IMR-90 (cell line): ENCODE measurements at regions not wholly inside any gene's neighbourhood (a gene's known extent, or its start where the extent isn't known, plus 50 kb on each side); places are given as distances from the start of the nearest gene placed in this dataset.

Experiments
- ATAC-seq: fragments of 200-7000 bp; cut with Tn5 transposase; 2 replicates; pipeline ENCODE4 v1.9.1; 2020; ENCODE audit warnings: low read depth, mild to moderate bottlenecking, moderate library complexity
- BruUV-seq: library from RNA; stranded (reverse); fragments of 400-500 nt; replicated peaks from 2 replicates; lab custom pipeline; 2021; lab: Mats Ljungman, UMichigan
- CTCF ChIA-PET: fragments of 300-600 bp; formaldehyde crosslinking; extraction: SDS; loops from one replicate; lab custom pipeline; 2021; ENCODE audit warnings: antibody characterized with exemption; lab: Yijun Ruan, JAX
- POLR2A ChIA-PET: fragments of 300-600 bp; sonication (Branson Sonifier 250); formaldehyde crosslinking; loops from one replicate; lab custom pipeline; 2022; ENCODE audit warnings: antibody characterized with exemption; ENCODE audit not compliant: unreplicated experiment; lab: Charles Lee
- DNase-seq: peaks from one replicate; pipeline ENCODE4 v3.0.0; 2013
- H2AFZ ChIP-seq: replicated peaks from 2 replicates; pipeline ENCODE3; 2013; ENCODE audit warnings: low read length, mild to moderate bottlenecking; ENCODE audit not compliant: poor library complexity
- H2AK5ac ChIP-seq: 2 replicates; pipeline ENCODE4 v1.6.1; 2013; ENCODE audit warnings: low read depth, low read length, inconsistent platforms
- H2AK9ac ChIP-seq: replicated peaks from 2 replicates; pipeline ENCODE3; 2013; ENCODE audit warnings: mild to moderate bottlenecking, low read depth, low read length, moderate library complexity; ENCODE audit not compliant: poor library complexity
- H2BK120ac ChIP-seq: 2 replicates; pipeline ENCODE4 v1.6.1; 2013; ENCODE audit warnings: low read depth, low read length, inconsistent platforms
- H2BK15ac ChIP-seq: 3 replicates; pipeline ENCODE4 v1.6.1; 2013; ENCODE audit warnings: low read depth, low read length, inconsistent platforms
- H2BK20ac ChIP-seq: 2 replicates; pipeline ENCODE4 v1.6.1; 2013; ENCODE audit warnings: low read depth, mild to moderate bottlenecking, inconsistent platforms, low read length, moderate library complexity
- H2BK5ac ChIP-seq: 2 replicates; pipeline ENCODE4 v1.6.1; 2013; ENCODE audit warnings: mild to moderate bottlenecking, low read depth, low read length, inconsistent platforms; ENCODE audit not compliant: poor library complexity, severe bottlenecking
- H3K14ac ChIP-seq: replicated peaks from 2 replicates; pipeline ENCODE4 v1.6.1; 2013; ENCODE audit warnings: low read depth, low read length, inconsistent platforms
- H3K18ac ChIP-seq: 2 replicates; pipeline ENCODE4 v1.6.1; 2013; ENCODE audit warnings: low read depth, low read length, control low read depth
- H3K23ac ChIP-seq: 2 replicates; pipeline ENCODE4 v1.6.1; 2013; ENCODE audit warnings: low read depth, low read length, inconsistent platforms
- H3K27ac ChIP-seq: 2 replicates; pipeline ENCODE4 v1.5.1; 2013; ENCODE audit warnings: mild to moderate bottlenecking, control low read depth, low read length; ENCODE audit not compliant: insufficient read depth
- H3K27me3 ChIP-seq: 2 replicates; pipeline ENCODE4 v1.6.1; 2013; ENCODE audit warnings: low read length; ENCODE audit not compliant: control insufficient read depth, insufficient read depth
- H3K36me3 ChIP-seq: 2 replicates; pipeline ENCODE4 v1.6.1; 2013; ENCODE audit warnings: low read length, mixed read lengths; ENCODE audit not compliant: control insufficient read depth, insufficient read depth
- H3K4ac ChIP-seq: 2 replicates; pipeline ENCODE4 v1.6.1; 2013; ENCODE audit warnings: low read depth, low read length, inconsistent platforms
- H3K4me1 ChIP-seq: 2 replicates; pipeline ENCODE4 v1.6.1; 2013; ENCODE audit warnings: low read length, mixed read lengths; ENCODE audit not compliant: control insufficient read depth, insufficient read depth
- H3K4me2 ChIP-seq: 2 replicates; pipeline ENCODE4 v1.6.1; 2013; ENCODE audit warnings: low read depth, mild to moderate bottlenecking, control low read depth, low read length, moderate library complexity
- H3K4me3 ChIP-seq: 2 replicates; pipeline ENCODE4 v1.5.1; 2013; ENCODE audit warnings: low read depth, mild to moderate bottlenecking, control low read depth, low read length, moderate library complexity; ENCODE audit not compliant: insufficient read depth
- H3K56ac ChIP-seq: 2 replicates; pipeline ENCODE4 v1.6.1; 2013; ENCODE audit warnings: low read length, inconsistent platforms; ENCODE audit not compliant: insufficient read depth; ENCODE audit errors: extremely low read depth
- H3K79me1 ChIP-seq, 2 experiments: 2 replicates each; pipeline ENCODE4 v1.6.1; 2013; ENCODE audit warnings: low read length in 2 of 2, inconsistent platforms in 1 of 2, low read depth in 1 of 2
- H3K9ac ChIP-seq: 2 replicates; pipeline ENCODE4 v1.6.1; 2013; ENCODE audit warnings: low read depth, low read length, control low read depth
- H3K9me1 ChIP-seq: 2 replicates; pipeline ENCODE4 v1.6.1; 2013; ENCODE audit warnings: low read length, inconsistent platforms; ENCODE audit not compliant: insufficient read depth
- H3K9me3 ChIP-seq: 2 replicates; pipeline ENCODE4 v1.6.1; 2013; ENCODE audit warnings: low read length; ENCODE audit not compliant: control insufficient read depth, insufficient read depth
- H4K20me1 ChIP-seq: 2 replicates; pipeline ENCODE4 v1.6.1; 2013; ENCODE audit warnings: low read length, inconsistent platforms; ENCODE audit not compliant: insufficient read depth
- H4K5ac ChIP-seq: 2 replicates; pipeline ENCODE4 v1.6.1; 2013; ENCODE audit warnings: mild to moderate bottlenecking, low read depth, low read length, control low read depth
- H4K8ac ChIP-seq, 2 experiments: 2 replicates each; pipeline ENCODE4 v1.6.1; 2013; ENCODE audit warnings: low read depth in 2 of 2, low read length in 2 of 2, control low read depth in 1 of 2, inconsistent platforms in 1 of 2
- H4K91ac ChIP-seq: 2 replicates; pipeline ENCODE4 v1.6.1; 2013; ENCODE audit warnings: low read depth, low read length, inconsistent platforms; ENCODE audit not compliant: insufficient read depth
- BHLHE40 ChIP-seq: fragments of 150-350 bp; IDR thresholded peaks from 2 replicates; pipeline ENCODE4 v1.6.1; 2016; ENCODE audit warnings: mild to moderate bottlenecking, low read depth, low read length
- CEBPB ChIP-seq: IDR thresholded peaks from 2 replicates; pipeline ENCODE4 v1.6.1; 2012; ENCODE audit warnings: low read depth, low read length, improper control_type of control experiment
- CHD1 ChIP-seq: IDR thresholded peaks from 2 replicates; pipeline ENCODE4 v1.6.1; 2012; ENCODE audit warnings: low read depth, low read length, improper control_type of control experiment
- CTCF ChIP-seq: conservative IDR thresholded peaks from 2 replicates; pipeline ENCODE4 v1.5.1; 2012; ENCODE audit warnings: mild to moderate bottlenecking, low read depth, low read length, improper control_type of control experiment
- FOS ChIP-seq: fragments of 150-350 bp; IDR thresholded peaks from 2 replicates; pipeline ENCODE4 v1.6.1; 2016; ENCODE audit warnings: low read depth, low read length
- MAFK ChIP-seq: IDR thresholded peaks from 2 replicates; pipeline ENCODE4 v1.6.1; 2012; ENCODE audit warnings: low read depth, low read length, improper control_type of control experiment
- MAZ ChIP-seq: IDR thresholded peaks from 2 replicates; pipeline ENCODE4 v1.6.1; 2012; ENCODE audit warnings: low read depth, mild to moderate bottlenecking, low read length, improper control_type of control experiment, moderate library complexity, borderline replicate concordance
- MXI1 ChIP-seq: IDR thresholded peaks from 2 replicates; pipeline ENCODE4 v1.6.1; 2012; ENCODE audit warnings: low read depth, mild to moderate bottlenecking, low read length, moderate library complexity, borderline replicate concordance
- NFE2L2 ChIP-seq: fragments of 150-350 bp; IDR thresholded peaks from 2 replicates; pipeline ENCODE4 v1.6.1; 2016; ENCODE audit warnings: low read depth, mild to moderate bottlenecking, low read length
- POLR2A ChIP-seq: IDR thresholded peaks from 2 replicates; pipeline ENCODE4 v1.6.1; 2012; ENCODE audit warnings: mild to moderate bottlenecking, low read depth, low read length
- RAD21 ChIP-seq: IDR thresholded peaks from 2 replicates; pipeline ENCODE4 v1.6.1; 2012; ENCODE audit warnings: low read length, improper control_type of control experiment
- RCOR1 ChIP-seq: IDR thresholded peaks from 2 replicates; pipeline ENCODE4 v1.6.1; 2012; ENCODE audit warnings: mild to moderate bottlenecking, low read length, improper control_type of control experiment; ENCODE audit not compliant: insufficient replicate concordance
- RFX5 ChIP-seq: IDR thresholded peaks from 2 replicates; pipeline ENCODE4 v1.8.0; 2012; ENCODE audit warnings: low read depth, mild to moderate bottlenecking, low read length, moderate library complexity
- SMC3 ChIP-seq: fragments of 150-350 bp; IDR thresholded peaks from 2 replicates; pipeline ENCODE4 v1.6.1; 2016; ENCODE audit warnings: low read depth, mild to moderate bottlenecking, antibody characterized with exemption, low read length, moderate library complexity
- USF2 ChIP-seq: fragments of 150-350 bp; IDR thresholded peaks from 2 replicates; pipeline ENCODE4 v1.6.1; 2017; ENCODE audit warnings: mild to moderate bottlenecking, antibody characterized with exemption, low read length, low read depth
- WGBS, 2 experiments: methylation state at CpG; one replicate each; pipeline versions ENCODE4 v1.1.5 to v1.1.7; 2013; ENCODE audit warnings: missing lambda C conversion rate in 2 of 2; ENCODE audit not compliant: insufficient read length in 1 of 2; ENCODE audit errors: extremely low coverage in 2 of 2; 5-methylcytosine and 5-hydroxymethylcytosine counted together
- dilution Hi-C: fragments of 300-500 bp; cut with HindIII; formaldehyde crosslinking; loops from one replicate; pipeline ENCODE4 v1.14.3; 2018; ENCODE audit warnings: low sequenced_read_pairs; ENCODE audit not compliant: unreplicated experiment
- in situ Hi-C: fragments of 300-500 bp; cut with MboI; formaldehyde crosslinking; loops from 3 replicates; pipeline ENCODE4 v1.14.3; 2019; ENCODE audit warnings: low sequenced_read_pairs, inconsistent platforms, mixed read lengths
- intact Hi-C: fragments of 100-400 bp; cut with micrococcal nuclease; formaldehyde crosslinking; loops from 2 replicates; pipeline ENCODE4 v1.10.0; 2022

- ChIA-PET CTCF (no interaction called here), POLR2A (no interaction called here)
- TF ChIP-seq CEBPB (no peak), USF2 (no peak), POLR2A (no peak), RCOR1 (no peak), NFE2L2 (no peak), MAFK (no peak), RFX5 (no peak), CTCF (no peak), CHD1 (no peak), MAZ (no peak), FOS (no peak), RAD21 (no peak), MXI1 (no peak), SMC3 (no peak), BHLHE40 (no peak)
- in situ Hi-C loops, result loop anchor here (25.0 kb wide), 1 partner anchor 726 kb away; no protein-coding TSS in a partner anchor
- Histone ChIP-seq H3K9ac (no peak overlapping the region), H2BK20ac (no peak overlapping the region), H2BK5ac (no peak overlapping the region), H3K4me1 (no peaks in the 10 kb centered on the region), H2AK9ac (no peak overlapping the region), H3K23ac (no peak overlapping the region), H4K8ac (no peak overlapping the region), H3K9me1 (no peaks in the 10 kb centered on the region), H3K27ac (no peak overlapping the region), H3K4me2 (no peak overlapping the region), H3K4me3 (no peak overlapping the region), H3K56ac (no peak overlapping the region), H3K18ac (no peak overlapping the region), H3K14ac (no peak overlapping the region), H2AK5ac (no peak overlapping the region), H2AFZ (no peak overlapping the region), H3K36me3 (no peaks in the 10 kb centered on the region), H3K79me1 (no peaks in the 10 kb centered on the region), H4K5ac (no peak overlapping the region), H3K9me3 (no peaks in the 10 kb centered on the region; the same call in 1 of the 2 replicates), H4K20me1 (no peaks in the 10 kb centered on the region), H2BK15ac (no peak overlapping the region), H2BK120ac (no peak overlapping the region), H3K4ac (no peak overlapping the region), H4K91ac (no peak overlapping the region), H3K27me3 (no peaks in the 10 kb centered on the region)
- dilution Hi-C loops, result no loop called here
- WGBS, 2 experiments, result 60% methylated on average over 1 of the region's 4 CpGs; no CpG with 5 or more reads in 1 of the 2 experiments
- BruUV-seq, result no TSS peak
- ATAC-seq, result no peak
- DNase-seq, result no peak
- intact Hi-C loops, result no loop called here
Observed at GRCh38 chr4:103938488-103938887, 218.7 kb upstream of the TACR3 start.
